ENCODE measurements at regions not wholly inside any gene's neighbourhood (a gene's known extent, or its start where the extent isn't known, plus 50 kb on each side); places are given as distances from the start of the nearest gene placed in this dataset.
"Not testable (repeated sequence)": the region's sequence is repeated elsewhere in the genome, so short reads cannot be mapped to it uniquely, and the experiment has no call there.

DNA sequence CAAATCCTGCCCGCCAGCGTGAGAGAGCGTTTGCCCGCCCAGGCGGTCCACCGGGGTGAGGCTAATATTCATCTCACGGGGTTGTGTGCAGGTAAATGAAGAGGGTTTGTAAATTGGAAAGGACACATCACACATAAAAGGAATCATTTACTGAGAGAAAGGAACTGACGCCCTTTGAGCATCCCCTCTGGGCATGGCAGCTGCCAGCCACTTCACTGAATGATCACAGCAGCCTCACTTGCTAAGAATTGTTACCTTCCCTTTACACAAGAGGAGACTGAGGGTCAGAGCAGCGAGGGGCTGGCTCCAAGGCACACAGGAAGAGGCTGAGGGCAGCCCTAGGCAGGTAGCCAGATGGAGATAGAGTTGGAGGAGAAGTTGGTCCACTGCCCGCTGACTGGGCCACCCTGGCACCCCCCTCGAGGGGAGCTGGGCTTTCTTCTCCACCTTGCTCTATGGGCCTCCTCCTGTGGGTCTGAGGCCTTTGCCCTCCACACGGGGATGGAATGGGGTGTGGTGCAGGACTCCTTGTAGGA lies 96.0 kb downstream of the FOXD2 start:
- TF ChIP-seq, protein P1, sequence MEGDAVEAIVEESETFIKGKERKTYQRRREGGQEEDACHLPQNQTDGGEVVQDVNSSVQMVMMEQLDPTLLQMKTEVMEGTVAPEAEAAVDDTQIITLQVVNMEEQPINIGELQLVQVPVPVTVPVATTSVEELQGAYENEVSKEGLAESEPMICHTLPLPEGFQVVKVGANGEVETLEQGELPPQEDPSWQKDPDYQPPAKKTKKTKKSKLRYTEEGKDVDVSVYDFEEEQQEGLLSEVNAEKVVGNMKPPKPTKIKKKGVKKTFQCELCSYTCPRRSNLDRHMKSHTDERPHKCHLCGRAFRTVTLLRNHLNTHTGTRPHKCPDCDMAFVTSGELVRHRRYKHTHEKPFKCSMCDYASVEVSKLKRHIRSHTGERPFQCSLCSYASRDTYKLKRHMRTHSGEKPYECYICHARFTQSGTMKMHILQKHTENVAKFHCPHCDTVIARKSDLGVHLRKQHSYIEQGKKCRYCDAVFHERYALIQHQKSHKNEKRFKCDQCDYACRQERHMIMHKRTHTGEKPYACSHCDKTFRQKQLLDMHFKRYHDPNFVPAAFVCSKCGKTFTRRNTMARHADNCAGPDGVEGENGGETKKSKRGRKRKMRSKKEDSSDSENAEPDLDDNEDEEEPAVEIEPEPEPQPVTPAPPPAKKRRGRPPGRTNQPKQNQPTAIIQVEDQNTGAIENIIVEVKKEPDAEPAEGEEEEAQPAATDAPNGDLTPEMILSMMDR (IDR thresholded peaks at IDR 0.05; ENCODE audit: insufficient read depth, missing control alignments), result no peak
- DNase-seq (ENCODE audit: insufficient read length, low spot score), result no peak
- FAIRE-seq, result no peak

DNA sequence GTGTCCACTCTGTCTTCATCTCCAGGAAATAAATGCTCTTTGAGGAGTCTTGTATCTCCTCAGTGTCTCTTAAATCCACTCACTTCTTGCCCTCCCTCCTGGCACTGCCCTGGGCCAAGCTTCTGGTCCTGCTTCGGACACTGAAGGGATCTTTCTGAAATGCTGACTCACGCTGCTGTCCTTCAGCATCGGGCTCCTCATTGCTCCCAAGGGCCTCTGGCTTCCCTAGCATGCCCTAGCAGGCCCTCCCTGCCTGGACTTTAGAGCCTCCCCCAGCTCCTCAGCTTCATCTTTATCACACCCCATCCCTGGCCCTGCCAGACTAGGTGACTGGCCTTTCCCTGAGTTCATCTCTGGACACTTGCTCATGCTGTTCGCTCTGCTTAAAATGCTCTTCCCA lies 96.6 kb downstream of the FOXD2 start:
- DNase-seq (ENCODE audit: insufficient read length, low spot score), result no peak
- TF ChIP-seq, protein P1 (IDR thresholded peaks at IDR 0.05; ENCODE audit: insufficient read depth, missing control alignments), result no peak
- no peak for FAIRE-seq

GRCh38 chr1:47536646-47537118 lies 98.8 kb downstream of the FOXD2 start:
- TF ChIP-seq, protein P1 (IDR thresholded peaks at IDR 0.05; ENCODE audit: insufficient read depth, missing control alignments), result no peak
- FAIRE-seq, result no peak
- DNase-seq (ENCODE audit: insufficient read length, low spot score), result no peak

GRCh38 chr1:47537268-47537667 lies 99.4 kb downstream of the FOXD2 start:
- TF ChIP-seq, protein P1 (IDR thresholded peaks at IDR 0.05; ENCODE audit: insufficient read depth, missing control alignments), result no peak
- no peak for DNase-seq (ENCODE audit: insufficient read length, low spot score)
- FAIRE-seq, result no peak

DNA sequence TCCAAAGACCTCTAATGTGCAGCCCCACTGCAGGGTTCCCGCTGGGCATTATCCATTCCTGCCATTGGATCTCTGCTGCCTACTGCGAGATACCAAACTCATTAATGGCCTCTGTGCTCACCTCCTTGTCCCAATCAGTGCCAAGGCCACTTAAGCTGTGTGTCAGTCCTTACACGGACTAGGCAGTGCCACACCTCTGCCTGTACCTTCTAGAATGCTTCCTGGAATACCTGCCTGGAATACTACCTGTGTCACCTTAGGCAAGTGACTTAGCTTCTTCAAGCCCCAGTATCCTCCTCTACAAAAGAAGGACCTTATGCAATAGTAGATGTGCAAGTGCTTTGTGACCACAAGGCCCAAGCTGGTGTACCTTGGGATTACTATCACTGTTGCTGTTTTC lies 100.1 kb downstream of the FOXD2 start:
- no peak for FAIRE-seq
- no peak for DNase-seq (ENCODE audit: insufficient read length, low spot score)
- TF ChIP-seq, protein P1 (IDR thresholded peaks at IDR 0.05; ENCODE audit: insufficient read depth, missing control alignments), result no peak

- not testable (repeated sequence) for FAIRE-seq; DNase-seq (ENCODE audit: insufficient read length, low spot score)
These were observed 100.7 kb downstream of the FOXD2 start for GRCh38 chr1:47538530-47538929.

GRCh38 chr1:47541705-47542104 lies 103.9 kb downstream of the FOXD2 start:
- not testable (repeated sequence) for FAIRE-seq; DNase-seq (ENCODE audit: insufficient read length, low spot score)

GRCh38 chr1:47543089-47543488 lies 105.2 kb downstream of the FOXD2 start:
- FAIRE-seq; DNase-seq (ENCODE audit: insufficient read length, low spot score): not testable (repeated sequence)

DNA sequence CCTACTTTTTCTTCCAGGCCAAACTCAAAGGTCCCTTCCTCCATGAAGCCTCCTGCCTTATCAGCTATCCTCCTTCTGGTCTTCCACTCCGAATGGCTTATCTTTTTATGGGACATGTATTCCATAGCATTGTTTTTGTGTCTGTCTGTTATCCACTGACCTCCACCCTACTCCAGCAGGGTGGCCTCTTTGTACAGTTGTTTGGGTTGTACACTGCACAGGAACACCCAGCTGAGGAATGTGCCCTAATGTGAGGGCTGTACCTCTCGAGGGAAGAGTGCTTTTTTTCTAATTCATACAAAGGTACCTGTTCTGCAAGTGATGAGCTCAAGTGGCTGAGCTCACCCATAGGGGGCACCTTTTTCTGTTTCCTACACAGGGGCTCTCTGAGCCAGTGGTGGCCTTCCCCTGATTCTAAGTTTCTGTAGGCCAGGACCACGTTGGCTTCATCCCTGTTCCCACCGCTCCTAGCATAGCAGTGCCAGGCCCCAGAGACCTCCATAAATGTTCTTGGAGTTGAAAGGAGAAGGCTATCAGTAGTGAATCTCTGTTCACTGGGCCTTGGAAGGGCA lies 108.2 kb downstream of the FOXD2 start:
- no peak for DNase-seq (ENCODE audit: insufficient read length, low spot score)
- FAIRE-seq, result no peak
- TF ChIP-seq, protein P1 (IDR thresholded peaks at IDR 0.05; ENCODE audit: insufficient read depth, missing control alignments), result no peak
